ENCODE measurements at regions not wholly inside any gene's neighbourhood (a gene's known extent, or its start where the extent isn't known, plus 50 kb on each side); places are given as distances from the start of the nearest gene placed in this dataset.

- Histone ChIP-seq H3K9me3 (ENCODE audit: control insufficient read depth in 2 of 3, insufficient read depth in 1 of 3, low read length in 3 of 3) (no peaks in the 10 kb centered on the region), H3K27ac (ENCODE audit: low read depth in 2 of 2, low read length in 2 of 2) (no peak overlapping the region), H3K27me3 (ENCODE audit: control insufficient read depth, insufficient read depth, low read length) (no peaks in the 10 kb centered on the region), H3K36me3 (ENCODE audit: control insufficient read depth in 2 of 3, insufficient read depth in 3 of 3, low read length in 3 of 3) (no peaks in the 10 kb centered on the region), H3K9ac (ENCODE audit: low read length in 3 of 3) (no peak overlapping the region), H3K4me3 (ENCODE audit: low read length in 3 of 3) (no peak overlapping the region), H3K4me1 (ENCODE audit: control insufficient read depth in 2 of 3, insufficient read depth in 2 of 3, low read depth in 1 of 3, low read length in 3 of 3) (no peaks in the 10 kb centered on the region)
- no peak for FAIRE-seq
- intact Hi-C loops (cut with DNase I) = no loop called here
- DNase-seq = no peak
- TF ChIP-seq, protein P1, sequence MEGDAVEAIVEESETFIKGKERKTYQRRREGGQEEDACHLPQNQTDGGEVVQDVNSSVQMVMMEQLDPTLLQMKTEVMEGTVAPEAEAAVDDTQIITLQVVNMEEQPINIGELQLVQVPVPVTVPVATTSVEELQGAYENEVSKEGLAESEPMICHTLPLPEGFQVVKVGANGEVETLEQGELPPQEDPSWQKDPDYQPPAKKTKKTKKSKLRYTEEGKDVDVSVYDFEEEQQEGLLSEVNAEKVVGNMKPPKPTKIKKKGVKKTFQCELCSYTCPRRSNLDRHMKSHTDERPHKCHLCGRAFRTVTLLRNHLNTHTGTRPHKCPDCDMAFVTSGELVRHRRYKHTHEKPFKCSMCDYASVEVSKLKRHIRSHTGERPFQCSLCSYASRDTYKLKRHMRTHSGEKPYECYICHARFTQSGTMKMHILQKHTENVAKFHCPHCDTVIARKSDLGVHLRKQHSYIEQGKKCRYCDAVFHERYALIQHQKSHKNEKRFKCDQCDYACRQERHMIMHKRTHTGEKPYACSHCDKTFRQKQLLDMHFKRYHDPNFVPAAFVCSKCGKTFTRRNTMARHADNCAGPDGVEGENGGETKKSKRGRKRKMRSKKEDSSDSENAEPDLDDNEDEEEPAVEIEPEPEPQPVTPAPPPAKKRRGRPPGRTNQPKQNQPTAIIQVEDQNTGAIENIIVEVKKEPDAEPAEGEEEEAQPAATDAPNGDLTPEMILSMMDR (IDR thresholded peaks at IDR 0.05; ENCODE audit: borderline replicate concordance, extremely low read depth, insufficient read depth) = no peak
Observed at GRCh38 chr3:8359133-8359532, 142.5 kb upstream of the LMCD1 start.

GRCh38 chr3:8363200-8363599 is 138.4 kb upstream of the LMCD1 start:
- intact Hi-C loops (cut with DNase I) = no loop called here
- H3K4me1 ChIP-seq (ENCODE audit: control insufficient read depth in 2 of 3, insufficient read depth in 2 of 3, low read depth in 1 of 3, low read length in 3 of 3) = no peaks in the 10 kb centered on the region
- no peaks in the 10 kb centered on the region for H3K36me3 ChIP-seq (ENCODE audit: control insufficient read depth in 2 of 3, insufficient read depth in 3 of 3, low read length in 3 of 3)
- H3K9me3 ChIP-seq (ENCODE audit: control insufficient read depth in 2 of 3, insufficient read depth in 1 of 3, low read length in 3 of 3) = no peaks in the 10 kb centered on the region
- no peak for DNase-seq
- no peak overlapping the region for H3K27ac ChIP-seq (ENCODE audit: low read depth in 2 of 2, low read length in 2 of 2)
- TF ChIP-seq, protein P1 (IDR thresholded peaks at IDR 0.05; ENCODE audit: borderline replicate concordance, extremely low read depth, insufficient read depth) = no peak
- no peak for FAIRE-seq
- H3K4me3 ChIP-seq (ENCODE audit: low read length in 3 of 3) = no peak overlapping the region
- no peak overlapping the region for H3K9ac ChIP-seq (ENCODE audit: low read length in 3 of 3)
- no peaks in the 10 kb centered on the region for H3K27me3 ChIP-seq (ENCODE audit: control insufficient read depth, insufficient read depth, low read length)

- Histone ChIP-seq H3K4me1 (ENCODE audit: control insufficient read depth in 2 of 3, insufficient read depth in 2 of 3, low read depth in 1 of 3, low read length in 3 of 3) (no peaks in the 10 kb centered on the region), H3K27ac (ENCODE audit: low read depth in 2 of 2, low read length in 2 of 2) (no peak overlapping the region), H3K9ac (ENCODE audit: low read length in 3 of 3) (no peak overlapping the region), H3K4me3 (ENCODE audit: low read length in 3 of 3) (no peak overlapping the region), H3K27me3 (ENCODE audit: control insufficient read depth, insufficient read depth, low read length) (no peaks in the 10 kb centered on the region), H3K36me3 (ENCODE audit: control insufficient read depth in 2 of 3, insufficient read depth in 3 of 3, low read length in 3 of 3) (no peaks in the 10 kb centered on the region), H3K9me3 (ENCODE audit: control insufficient read depth in 2 of 3, insufficient read depth in 1 of 3, low read length in 3 of 3) (no peaks in the 10 kb centered on the region)
- intact Hi-C loops (cut with DNase I) = no loop called here
- no peak for FAIRE-seq
- TF ChIP-seq, protein P1 (IDR thresholded peaks at IDR 0.05; ENCODE audit: borderline replicate concordance, extremely low read depth, insufficient read depth) = no peak
- no peak for DNase-seq
Observed at GRCh38 chr3:8365541-8365940, 136.1 kb upstream of the LMCD1 start.

GRCh38 chr3:8366219-8366810 is 135.3 kb upstream of the LMCD1 start:
- FAIRE-seq = no peak
- H3K9me3 ChIP-seq (ENCODE audit: control insufficient read depth in 2 of 3, insufficient read depth in 1 of 3, low read length in 3 of 3) = no peaks in the 10 kb centered on the region
- intact Hi-C loops (cut with DNase I) = no loop called here
- no peak overlapping the region for H3K9ac ChIP-seq (ENCODE audit: low read length in 3 of 3)
- no peak overlapping the region for H3K4me3 ChIP-seq (ENCODE audit: low read length in 3 of 3)
- no peak overlapping the region for H3K27ac ChIP-seq (ENCODE audit: low read depth in 2 of 2, low read length in 2 of 2)
- no peaks in the 10 kb centered on the region for H3K4me1 ChIP-seq (ENCODE audit: control insufficient read depth in 2 of 3, insufficient read depth in 2 of 3, low read depth in 1 of 3, low read length in 3 of 3)
- H3K36me3 ChIP-seq (ENCODE audit: control insufficient read depth in 2 of 3, insufficient read depth in 3 of 3, low read length in 3 of 3) = no peaks in the 10 kb centered on the region
- TF ChIP-seq, protein P1 (IDR thresholded peaks at IDR 0.05; ENCODE audit: borderline replicate concordance, extremely low read depth, insufficient read depth) = no peak
- DNase-seq = no peak
- H3K27me3 ChIP-seq (ENCODE audit: control insufficient read depth, insufficient read depth, low read length) = no peaks in the 10 kb centered on the region

Measured in kidney (tissue), 13 donors.